GF-D8 (cell line): ENCODE measurements at regions not wholly inside any gene's neighbourhood (a gene's known extent, or its start where the extent isn't known, plus 50 kb on each side); places are given as distances from the start of the nearest gene placed in this dataset.

Source experiments
- DNase-seq: peaks from one replicate; lab custom pipeline; 2025; lab: John Stamatoyannopoulos, UW

DNA sequence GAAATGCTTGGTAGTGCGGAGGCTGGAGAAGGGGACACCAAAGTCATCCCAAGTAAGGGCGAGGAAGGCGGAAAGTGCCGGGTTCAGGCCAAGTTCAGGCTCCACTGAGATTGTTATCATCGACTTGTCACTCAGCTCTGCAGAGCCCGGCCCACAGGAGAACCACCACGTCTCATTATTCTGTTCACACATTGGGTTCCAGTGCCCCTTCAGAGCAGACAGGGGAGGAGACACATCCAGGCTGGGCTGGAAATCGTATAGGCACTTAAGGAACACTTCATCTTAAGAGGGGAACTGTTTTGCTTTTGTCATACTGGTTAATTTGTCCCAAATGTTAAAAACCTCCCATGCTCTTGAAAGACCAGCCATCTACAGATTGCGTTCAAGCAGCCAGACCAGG, 118.3 kb upstream of the ADAMTS18 start:
- DNase-seq, result no peak

DNA sequence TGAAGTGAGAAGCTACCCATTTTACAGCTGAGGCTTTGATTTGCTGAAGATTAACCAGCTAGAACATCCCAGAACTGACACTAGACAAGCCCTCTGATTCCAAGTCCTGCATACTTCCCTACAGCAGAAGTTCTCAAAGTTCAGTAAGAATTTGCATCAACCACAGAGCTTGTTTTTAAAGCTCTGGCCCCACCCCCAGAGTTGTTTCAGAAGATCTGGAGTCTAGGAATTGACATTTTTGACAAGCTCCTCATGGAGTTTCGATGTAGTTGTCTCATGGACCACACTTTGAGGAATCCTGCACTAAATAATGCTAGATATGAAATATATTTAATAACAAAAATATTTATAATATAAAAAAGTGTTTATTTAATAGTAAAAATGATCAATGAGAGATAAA, 120.3 kb upstream of the ADAMTS18 start:
- DNase-seq, result no peak

DNA sequence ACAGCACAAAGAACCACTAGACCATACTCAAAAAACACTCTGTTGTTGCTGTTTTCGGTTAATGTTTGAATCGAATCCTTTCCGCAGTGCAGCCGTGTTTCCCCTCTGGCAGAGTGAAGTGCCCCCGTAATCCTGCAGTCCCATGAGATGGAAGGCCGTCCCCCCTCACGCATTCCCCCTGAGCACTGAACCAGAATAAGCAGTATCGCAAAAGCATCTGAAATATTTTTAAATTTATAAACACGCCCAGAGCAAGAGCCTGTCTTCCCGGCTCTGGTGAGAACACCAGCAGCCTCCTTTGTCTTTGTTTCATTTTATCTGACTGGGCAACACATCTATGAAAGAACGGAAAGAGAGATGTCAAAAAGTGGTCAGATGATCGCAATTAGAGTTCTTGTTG, 121.0 kb upstream of the ADAMTS18 start:
- DNase-seq, result no peak

DNA sequence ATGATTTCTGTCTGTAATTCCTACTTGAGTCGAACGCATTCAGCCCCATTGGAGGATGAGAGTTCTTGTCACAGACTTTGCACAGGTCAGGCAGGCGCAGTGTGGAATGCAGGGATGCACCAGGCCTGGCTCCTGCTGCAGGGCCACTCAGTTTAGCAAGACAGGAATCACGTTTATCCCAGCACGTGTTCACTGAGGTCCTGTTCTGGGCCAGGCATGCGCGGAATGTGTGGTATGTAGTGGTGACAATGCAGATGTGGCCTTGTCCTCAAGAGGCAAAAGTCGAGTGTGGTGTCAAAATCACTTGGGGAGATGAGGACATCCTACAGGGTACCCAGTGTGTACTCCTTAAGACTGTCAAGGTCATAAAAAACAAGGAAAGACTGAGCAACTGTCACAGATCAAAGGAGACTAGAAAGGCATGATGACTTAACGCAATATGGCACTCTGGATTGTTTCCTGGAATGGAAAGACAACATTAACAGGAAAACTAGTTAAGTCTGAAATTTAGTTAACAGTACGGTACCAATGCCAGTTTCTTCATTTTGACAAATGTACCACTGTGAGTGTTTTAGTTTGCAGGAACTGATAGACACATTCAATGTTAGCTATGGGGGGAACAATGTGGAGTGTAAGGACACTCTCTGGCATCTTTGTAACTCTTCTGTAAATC, 121.5 kb upstream of the ADAMTS18 start:
- no peak for DNase-seq

DNA sequence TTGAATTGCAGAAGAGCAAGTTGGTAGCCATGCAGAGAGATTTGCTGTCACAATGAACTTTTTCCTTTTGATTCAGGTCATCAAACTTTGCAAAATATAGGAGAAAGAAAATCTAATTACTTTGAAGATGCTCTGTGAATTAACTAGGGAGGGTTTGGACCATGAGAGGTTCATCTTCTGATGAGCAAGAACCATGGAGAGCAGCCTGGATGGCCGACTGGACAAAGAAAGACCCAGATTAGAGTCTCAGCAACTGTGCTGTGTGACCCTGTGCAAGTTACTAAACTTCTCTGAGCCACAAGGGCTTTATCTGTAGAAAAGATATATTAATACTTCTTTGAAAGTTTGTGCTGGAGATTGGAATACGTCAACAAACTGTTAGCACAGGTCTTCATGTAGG, 122.6 kb upstream of the ADAMTS18 start:
- no peak for DNase-seq

DNA sequence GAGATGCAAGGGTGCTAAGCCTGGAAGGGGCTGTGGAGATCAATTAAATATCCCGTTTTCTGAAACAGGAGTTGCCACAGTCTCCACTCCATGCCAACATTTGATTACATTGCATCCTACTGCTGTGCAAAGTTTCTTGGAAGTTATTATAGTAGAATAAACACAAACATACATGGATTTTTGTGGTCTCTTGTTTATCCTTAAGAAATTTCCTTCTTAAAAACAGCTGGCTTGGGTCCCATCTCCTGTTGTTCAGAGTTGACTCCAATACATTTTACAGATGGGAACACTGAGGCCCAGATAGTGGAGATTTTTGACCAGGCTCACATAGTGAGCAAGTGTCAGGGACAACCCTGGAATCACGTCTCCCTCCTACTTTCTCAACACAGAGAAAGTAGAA, 124.0 kb upstream of the ADAMTS18 start:
- no peak for DNase-seq

DNA sequence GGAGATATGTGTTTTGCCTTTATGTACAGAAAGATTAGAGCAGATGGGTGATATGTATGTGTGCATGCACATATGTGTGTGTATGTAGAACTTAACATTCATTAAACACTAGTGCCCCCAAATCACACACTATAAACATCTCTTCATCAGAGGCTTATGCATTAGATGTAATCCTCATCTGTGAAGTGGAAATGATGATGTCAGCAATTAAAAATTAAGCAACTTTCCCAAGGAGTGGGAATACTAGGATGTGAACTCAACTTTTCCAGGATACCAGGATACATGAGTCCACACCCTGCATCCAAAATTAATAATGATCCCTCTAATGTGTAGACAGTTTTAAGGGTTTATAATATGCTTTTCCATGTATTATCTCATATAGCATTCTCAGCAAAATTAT, 127.7 kb upstream of the ADAMTS18 start:
- DNase-seq, result no peak

DNA sequence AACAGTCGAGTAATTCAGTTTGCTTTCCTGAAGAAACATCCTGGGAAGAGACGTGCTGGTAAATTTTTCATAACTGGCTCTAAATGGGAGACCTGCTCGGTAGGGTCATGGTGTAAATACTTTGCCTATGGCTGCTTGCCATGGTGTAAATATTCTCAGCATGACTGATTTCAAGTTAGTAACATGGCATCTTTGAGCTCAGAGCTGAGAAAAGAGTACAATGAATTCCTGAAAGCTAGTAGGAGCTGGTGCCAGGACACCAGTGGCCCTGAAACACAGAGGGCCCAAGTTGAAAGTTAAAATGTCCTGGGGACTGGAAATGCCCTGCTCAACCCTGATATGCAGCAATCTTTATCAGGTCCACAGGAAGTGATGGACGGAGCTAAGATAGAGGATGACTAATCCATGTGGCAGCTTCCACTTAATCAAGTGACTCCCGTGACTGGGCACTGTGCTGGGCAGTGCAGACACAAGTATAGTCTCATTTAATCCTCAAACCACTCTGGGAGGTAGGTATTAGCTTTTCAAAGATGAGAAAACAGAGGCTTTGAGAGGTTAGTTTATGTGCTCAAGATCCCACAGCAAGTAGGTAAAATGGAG, 130.1 kb upstream of the ADAMTS18 start:
- DNase-seq, result no peak

DNA sequence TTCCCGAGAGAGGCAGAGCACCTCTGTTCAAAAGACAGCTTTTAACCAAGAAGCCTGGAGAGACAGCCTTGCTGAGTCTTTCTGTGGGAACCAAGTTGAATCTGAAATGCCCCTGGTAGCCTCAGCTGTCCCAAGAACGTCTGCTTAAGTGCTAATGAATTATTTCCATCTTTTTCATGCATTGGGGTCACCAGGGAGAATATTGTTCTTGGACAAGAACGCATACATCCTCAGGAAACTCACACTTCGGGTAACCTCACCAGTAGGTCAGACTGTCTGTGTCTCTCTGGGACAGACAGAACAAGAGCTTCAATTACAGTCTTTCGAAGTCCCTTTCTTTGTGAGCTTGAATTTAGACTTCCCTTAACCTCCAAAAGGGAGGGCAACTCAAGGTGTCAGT, 134.6 kb upstream of the ADAMTS18 start:
- no peak for DNase-seq

DNA sequence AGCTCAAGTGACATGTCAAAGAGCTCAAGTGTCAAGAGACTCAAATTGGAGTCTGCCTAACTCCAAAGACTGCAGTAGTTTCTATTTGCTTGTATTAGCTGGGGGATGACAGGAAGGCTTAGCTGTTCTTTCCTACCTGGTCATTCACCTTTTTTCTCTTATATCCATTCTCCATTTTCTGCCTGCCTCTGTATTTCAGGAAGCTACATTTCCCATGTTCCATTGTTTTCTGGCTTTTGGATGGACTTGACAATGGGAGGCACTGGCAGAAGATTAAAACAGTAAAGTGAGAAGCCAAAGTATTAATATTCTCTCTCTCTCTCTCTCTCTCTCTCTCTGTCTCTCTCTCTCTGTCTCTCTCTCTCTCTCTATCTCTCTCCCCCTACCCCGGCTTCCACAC, 135.7 kb upstream of the ADAMTS18 start:
- DNase-seq, result no peak

DNA sequence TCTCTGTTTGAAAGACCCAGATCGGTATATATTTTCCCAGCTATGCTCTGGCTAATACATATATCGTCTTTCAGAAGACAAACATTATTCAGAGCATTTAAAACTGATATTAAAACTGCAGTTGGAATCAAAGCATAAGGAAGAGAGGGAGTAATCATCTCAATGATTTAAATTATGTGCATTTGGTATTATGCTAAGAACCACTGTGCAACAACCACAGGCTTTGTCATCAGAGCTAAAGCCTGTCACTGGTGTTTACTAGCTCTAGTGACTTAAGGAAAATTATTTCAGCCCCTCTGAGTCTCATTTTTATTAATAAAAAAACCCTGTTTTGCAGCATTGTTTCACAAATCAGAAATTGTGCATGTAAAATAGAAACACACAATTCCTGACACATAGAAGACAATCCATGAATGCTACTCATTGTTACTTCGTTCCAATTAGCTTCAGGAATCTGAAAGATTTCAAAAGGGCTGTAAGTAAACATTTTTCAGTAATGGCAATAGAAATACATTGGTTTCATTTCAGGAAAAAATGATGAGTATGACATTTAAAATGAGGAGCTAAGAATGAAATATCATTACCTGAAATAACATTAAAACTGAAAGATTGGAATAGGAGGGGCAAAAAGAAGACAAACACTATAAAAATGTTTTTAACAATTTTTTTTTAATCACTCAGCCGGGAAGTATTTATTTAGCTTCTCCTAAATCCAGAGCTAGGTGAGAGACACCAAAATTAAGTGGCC, 136.5 kb upstream of the ADAMTS18 start:
- no peak for DNase-seq

DNA sequence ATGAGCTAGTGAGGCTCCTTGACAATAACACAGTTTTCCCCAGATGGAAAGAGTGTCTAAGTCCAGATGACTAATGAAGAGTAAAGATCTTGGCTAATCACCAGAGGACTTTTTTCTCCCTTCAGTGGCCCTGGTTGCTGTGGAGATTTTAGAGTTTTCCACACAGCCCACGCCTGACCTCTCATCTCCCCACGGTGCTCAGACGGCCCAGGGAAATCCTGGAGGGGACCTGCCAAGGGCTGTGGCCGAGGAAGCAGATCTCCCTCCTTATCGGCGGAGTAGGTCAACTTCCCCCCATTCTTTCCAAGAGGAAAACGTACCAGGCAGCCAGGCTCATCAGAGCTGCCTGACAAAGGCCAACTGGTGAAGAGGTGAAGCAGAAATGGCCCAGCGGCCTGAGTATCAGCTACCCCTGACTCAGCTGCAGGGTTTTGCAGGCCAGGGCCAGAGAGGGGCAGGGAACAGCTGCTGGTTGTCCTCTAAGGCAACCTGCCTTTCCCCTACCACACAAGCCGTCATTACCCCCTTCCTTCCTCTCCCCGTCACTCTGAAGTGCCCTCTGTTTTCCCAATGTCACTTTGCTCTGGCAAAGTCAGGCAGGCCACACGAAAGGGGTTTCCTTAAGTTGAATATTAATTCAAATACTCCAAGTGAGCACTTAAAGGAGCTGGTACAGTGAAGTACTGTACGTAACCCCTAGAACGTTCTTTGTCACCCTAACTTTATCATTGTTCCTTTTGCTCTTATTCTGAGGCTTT, 140.2 kb upstream of the ADAMTS18 start:
- no peak for DNase-seq

DNA sequence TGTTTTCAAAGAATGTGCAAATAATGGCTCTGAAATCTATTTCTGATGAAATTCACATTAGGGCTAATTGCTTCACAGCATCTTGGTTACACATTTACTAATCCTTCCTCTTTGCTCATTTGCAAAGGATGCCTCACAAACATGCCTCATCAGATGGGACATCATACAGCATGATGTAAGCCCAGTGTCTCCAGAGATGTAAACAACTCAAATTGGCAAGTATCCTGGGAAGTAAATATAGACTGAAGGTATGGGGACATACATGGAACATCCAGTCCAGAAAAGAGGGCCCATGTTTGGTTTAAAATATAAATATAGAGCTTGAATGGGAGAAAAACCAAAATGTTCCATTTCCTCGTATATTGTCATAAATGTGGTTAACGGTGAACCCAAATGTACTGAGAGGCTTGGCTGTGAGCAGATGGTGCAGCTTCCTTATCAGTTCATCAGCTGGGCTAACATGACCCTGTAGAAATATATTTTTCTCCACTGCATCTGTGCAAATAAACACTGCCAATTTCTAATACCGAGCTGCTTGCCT, 142.9 kb upstream of the NUDT7 start:
- DNase-seq, result no peak

DNA sequence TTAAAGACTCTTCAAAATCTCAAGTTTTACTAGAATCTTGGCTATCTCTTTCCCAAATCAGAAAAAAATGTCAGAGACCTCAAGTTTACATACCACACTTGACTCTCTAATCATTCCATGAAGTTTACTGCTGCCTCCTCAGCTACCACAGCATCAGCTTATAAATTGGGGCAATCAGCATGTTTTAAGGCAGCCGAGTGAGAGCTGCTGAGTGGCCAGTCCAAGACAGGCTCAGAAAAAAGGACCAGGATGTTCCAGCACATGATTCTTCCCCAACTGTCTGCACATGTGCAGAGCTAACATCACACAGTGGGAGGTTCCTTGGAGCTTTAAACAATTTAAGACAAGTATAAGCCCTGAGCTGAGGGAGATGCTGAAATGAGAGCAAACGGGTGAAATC, 140.6 kb upstream of the NUDT7 start:
- DNase-seq, result no peak

DNA sequence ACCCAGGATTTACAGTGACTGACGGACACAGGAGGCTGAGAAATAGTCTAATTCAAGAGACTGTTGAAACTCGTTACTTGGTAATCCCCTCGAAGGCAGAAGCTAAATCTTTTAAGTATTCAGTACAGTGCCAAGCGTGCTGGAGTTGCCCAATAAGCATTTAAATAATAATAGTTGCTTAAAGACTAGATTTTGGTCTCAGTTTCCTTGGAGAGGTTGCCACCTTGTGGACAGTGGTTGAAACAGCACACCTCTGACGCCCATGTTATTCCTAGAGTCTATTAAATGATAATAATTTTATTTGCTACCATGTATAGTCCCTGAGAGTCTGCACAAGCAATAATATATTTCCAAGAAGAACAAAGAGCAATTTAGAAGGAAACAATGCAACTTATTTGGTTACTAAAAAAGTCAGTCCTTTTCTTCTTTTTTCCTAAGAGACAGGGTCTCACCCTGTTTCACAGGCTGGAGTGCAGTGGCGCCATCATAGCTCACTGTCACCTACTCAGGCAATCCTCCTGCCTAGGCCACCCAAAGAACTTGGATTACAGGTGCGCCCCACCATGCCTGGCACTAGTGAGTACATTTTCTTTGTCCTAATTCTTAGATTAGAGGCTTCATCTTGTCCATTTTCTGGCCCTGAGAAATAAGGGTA, 138.0 kb upstream of the NUDT7 start:
- no peak for DNase-seq

DNA sequence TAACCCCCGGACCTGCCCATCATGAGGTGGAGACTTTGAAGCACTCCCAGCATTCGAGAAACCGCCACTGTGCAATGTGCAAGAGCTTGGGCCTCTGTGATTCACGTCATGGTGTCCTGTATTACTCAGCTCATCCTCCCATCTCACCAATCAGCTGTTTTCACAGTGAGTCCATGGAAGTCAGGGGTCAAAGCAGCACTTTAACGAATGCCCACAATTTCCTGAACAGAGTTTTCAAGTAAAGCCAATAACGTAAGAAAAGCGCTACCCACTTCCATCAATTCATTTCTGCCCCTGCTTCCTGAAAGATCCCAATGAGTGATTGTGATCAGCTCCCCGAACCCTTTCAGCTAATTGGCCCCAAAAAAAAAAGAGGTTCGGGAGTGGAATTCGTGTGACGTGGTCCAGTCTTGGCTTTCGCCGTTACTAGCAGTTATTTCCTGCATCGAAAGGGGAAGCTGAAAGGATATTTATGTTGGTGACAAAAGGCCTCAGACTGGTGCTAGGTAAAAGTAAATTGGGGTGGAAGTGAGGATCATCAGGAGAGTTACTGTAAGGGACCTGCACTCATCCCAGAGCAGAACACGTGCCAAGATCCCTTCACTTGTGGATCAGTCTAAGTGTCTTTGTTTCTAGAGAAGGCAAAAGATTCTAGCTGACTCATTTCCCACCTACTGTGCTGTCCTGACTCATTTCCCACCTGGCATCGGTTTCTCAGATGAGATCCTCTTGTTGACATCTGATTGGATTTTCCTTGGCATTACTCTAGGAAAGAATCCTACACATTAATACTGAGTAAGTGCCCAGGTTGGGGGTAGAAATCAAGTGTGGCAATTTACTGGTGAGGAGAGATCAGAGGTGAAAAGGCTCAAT, 136.7 kb upstream of the NUDT7 start:
- DNase-seq, result no peak

DNA sequence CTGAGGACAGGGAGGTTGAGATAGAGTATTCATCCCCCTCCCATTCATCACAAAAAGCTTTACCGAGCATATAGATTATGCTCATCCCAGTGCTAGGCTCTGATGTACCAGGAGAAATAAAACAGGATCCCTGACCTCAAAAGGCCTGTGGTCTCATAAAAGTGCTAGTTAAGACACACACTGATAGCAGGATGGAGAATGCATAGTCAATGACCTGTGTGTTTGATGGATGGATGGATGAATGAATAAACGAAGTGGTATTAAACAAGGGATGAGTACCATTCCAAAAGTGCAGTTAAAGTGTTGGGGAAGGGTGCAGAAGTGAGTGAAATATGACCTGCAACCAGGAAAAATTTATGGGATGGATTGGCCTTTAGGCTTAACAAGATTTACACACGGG, 133.9 kb upstream of the NUDT7 start:
- DNase-seq, result no peak

DNA sequence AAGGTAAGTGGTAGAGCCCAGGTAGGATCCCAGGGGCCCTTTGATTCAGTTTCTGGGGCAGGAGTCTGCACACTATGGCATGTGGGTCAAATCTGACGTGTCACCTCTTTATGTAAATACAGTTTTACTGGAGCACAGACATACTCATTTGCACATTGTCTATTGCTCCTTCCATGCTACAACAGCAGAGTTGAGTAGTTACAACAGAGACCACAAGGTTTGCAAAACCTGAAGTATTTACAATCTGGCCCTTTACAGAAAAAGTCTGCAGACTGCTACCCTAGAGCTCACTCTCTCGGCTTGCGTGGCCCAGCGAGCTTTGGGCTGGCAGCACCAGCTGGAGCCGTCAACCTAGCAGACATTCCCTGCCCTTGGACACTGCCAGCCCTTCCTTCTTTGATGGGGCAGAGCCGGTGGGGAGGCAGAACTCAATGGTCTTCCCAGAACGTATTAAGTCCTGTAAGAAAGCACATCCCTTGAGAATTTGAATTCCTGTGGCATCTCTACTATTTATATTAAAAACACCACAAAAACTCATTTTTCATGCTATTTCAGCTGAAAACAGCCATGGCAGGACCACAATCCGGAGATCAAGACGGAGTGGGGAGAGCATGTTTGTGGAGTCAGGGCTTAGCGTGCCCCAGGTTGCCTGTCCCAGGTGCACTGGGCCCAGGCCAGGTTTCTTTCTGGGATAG, 133.1 kb upstream of the NUDT7 start:
- DNase-seq, result no peak

DNA sequence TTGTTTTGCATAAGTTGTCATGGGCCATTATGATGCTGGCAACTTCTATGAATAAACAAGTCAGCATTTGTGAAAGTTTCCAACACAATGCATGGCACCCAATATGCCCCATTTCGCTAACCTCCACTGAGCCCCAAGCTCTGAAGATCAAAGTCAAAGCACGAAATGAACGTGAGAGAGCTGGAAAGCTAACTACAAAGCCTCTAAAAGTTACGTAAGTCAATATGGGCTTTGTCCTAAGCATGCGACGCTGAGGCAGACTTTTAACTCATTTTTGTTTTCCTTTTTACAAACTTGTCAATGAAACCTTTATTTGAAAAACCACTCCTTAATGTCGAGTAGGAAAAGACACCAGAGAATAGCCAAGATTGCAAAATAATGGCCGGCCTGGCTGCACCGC, 131.6 kb upstream of the NUDT7 start:
- DNase-seq, result no peak

DNA sequence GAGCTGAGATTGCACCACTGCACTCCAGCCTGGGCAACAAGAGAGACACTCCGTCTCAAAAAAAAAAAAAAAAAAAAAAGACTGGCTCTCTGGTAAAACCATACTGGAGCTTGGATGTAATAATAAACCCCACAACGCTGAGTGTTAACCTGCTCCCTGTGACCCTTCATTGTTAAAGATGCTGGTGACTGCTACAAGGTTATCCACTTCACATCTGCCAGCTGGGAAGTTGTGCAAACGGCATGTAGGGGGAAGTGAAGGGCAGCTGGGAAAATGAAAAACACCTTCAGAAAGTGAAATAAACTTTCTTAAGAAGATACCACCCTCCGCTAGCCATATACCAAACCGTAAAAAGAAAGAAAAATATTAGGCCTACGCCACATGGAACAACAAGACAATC, 131.0 kb upstream of the NUDT7 start:
- DNase-seq, result no peak
